ENCODE measurements at regions not wholly inside any gene's neighbourhood (a gene's known extent, or its start where the extent isn't known, plus 50 kb on each side); places are given as distances from the start of the nearest gene placed in this dataset.

GRCh38 chr6:113141901-113142300 is 715.2 kb upstream of the MARCKS start:
- no peak for TF ChIP-seq CTCF (IDR thresholded peaks at IDR 0.05; ENCODE audit: low read depth, low read length, missing control alignments)
- no peak for DNase-seq (ENCODE audit: extremely low read depth, low read depth)
- H3K4me3 ChIP-seq (replicated peaks; ENCODE audit: low read depth, low read length): no peak overlapping the region

- no peak for DNase-seq (ENCODE audit: extremely low read depth, low read depth)
- H3K4me3 ChIP-seq (replicated peaks; ENCODE audit: low read depth, low read length): no peak overlapping the region
- no peak for TF ChIP-seq CTCF (IDR thresholded peaks at IDR 0.05; ENCODE audit: low read depth, low read length, missing control alignments)
Observed at GRCh38 chr6:113142671-113143174, 714.4 kb upstream of the MARCKS start.

DNA sequence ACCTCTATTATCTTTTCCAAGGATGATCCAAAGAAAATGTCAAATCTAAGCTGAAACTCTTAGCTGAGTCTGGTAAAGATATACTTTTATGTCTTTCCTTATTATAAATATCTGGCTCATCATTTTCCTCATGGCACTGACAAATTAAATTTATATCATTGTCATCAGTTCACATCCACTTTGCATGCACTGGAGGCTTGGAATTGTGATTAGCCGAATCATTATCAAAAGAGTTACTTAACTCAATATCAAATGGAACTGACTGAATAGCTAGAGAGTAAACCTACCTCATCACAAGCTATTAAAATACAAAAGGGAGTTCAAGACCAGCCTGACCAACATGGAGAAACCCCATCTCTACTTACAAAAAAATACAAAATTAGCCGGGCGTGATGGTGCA is 713.9 kb upstream of the MARCKS start:
- no peak for TF ChIP-seq CTCF (IDR thresholded peaks at IDR 0.05; ENCODE audit: low read depth, low read length, missing control alignments)
- H3K4me3 ChIP-seq (replicated peaks; ENCODE audit: low read depth, low read length): no peak overlapping the region
- DNase-seq (ENCODE audit: extremely low read depth, low read depth): no peak

- no peak for DNase-seq (ENCODE audit: extremely low read depth, low read depth)
- no peak for TF ChIP-seq CTCF (IDR thresholded peaks at IDR 0.05; ENCODE audit: low read depth, low read length, missing control alignments)
Observed at GRCh38 chr6:113144117-113144516, 713.0 kb upstream of the MARCKS start.

GRCh38 chr6:113146878-113147277 is 710.3 kb upstream of the MARCKS start:
- DNase-seq (ENCODE audit: extremely low read depth, low read depth): no peak
- no peak overlapping the region for H3K4me3 ChIP-seq (replicated peaks; ENCODE audit: low read depth, low read length)
- TF ChIP-seq CTCF (IDR thresholded peaks at IDR 0.05; ENCODE audit: low read depth, low read length, missing control alignments): no peak

More at GRCh38 chr6:113144117-113144516, 713.0 kb upstream of the MARCKS start:
- no peak overlapping the region for H3K4me3 ChIP-seq (replicated peaks; ENCODE audit: low read depth, low read length)

DNA sequence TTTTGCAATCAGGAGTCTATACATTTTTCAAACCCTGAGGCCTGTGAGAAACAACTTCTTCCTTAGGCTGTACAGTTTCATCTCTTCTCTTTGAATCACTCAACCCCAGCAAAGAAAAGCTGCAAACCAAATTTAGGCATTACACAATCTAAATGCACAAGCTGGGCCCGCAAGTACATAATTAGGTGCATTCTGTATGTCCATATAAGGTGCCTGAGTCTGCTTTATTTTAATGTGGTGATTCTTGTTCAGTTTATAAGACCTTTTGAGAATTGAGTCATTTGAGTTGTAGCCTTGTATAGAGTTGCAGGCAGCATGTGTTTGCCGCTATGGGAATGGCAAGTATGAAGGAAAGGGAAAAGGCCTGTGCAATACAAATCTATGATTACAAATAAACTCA is 709.6 kb upstream of the MARCKS start:
- no peak for TF ChIP-seq CTCF (IDR thresholded peaks at IDR 0.05; ENCODE audit: low read depth, low read length, missing control alignments)

DNA sequence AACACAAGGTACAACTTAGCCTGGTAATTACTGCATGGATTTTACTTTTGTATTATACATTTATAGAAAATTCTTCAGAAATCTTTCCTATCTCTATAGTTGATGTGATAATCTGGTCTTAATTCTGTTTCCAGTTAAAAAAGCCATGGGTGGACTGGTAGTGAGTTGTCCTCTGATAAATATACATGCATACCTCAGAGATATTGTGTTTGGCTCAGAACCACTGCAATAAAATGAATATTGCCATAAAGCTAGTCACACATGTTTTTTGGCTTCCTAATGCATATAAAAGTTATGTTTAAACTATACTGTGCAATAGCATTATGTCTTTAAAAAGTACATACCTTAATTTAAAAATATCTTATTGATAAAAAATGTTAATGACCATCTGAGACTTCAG is 708.6 kb upstream of the MARCKS start:
- no peak for TF ChIP-seq CTCF (IDR thresholded peaks at IDR 0.05; ENCODE audit: low read depth, low read length, missing control alignments)
- DNase-seq (ENCODE audit: extremely low read depth, low read depth): no peak
- no peak overlapping the region for H3K4me3 ChIP-seq (replicated peaks; ENCODE audit: low read depth, low read length)

More for the DNA sequence above, 709.6 kb upstream of the MARCKS start:
- DNase-seq (ENCODE audit: extremely low read depth, low read depth): peak; percentile 56
- no peak overlapping the region for H3K4me3 ChIP-seq (replicated peaks; ENCODE audit: low read depth, low read length)
